Activated CD4-positive, CD25-positive, alpha-beta regulatory T cell treated with anti-CD3 and anti-CD28 coated beads, Interleukin-2, amount 50 U/mL, for 16 hours (primary cell): ENCODE measurements at regions not wholly inside any gene's neighbourhood (a gene's known extent, or its start where the extent isn't known, plus 50 kb on each side); places are given as distances from the start of the nearest gene placed in this dataset.
A peak's percentile ranks its signal among the peaks of the same experiment; 100 is the strongest.

Experiments
- DNase-seq: peaks from one replicate; pipeline ENCODE4 v3.0.0-alpha.2; 2020; ENCODE audit warnings: low read depth, low spot score

- peak; percentile 15 for DNase-seq
Measured at GRCh38 chr14:49971156-49972130, 78.6 kb downstream of the ARF6 start.

- no peak for DNase-seq
Measured at GRCh38 chr14:49972131-49972671, 79.3 kb downstream of the ARF6 start.

DNA sequence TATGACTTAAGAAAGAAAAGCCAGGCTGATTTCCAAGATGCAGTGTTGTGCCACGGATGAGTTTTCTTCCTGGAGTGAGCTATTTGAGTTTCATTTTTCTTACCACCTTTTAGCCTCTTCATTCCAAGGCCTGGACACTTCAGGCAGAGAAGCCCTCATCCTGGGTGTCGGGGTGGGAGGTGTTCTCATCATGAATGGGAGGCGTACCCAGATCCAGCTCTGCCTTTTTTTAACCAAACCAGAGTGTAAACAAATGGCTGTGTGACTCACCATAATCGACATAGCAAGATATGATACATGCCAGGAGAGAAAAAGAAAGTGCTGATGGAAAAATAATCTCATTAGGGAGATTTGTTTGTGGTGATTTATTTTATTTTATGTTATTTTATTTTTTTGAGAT, 79.9 kb downstream of the ARF6 start:
- DNase-seq: no peak

DNA sequence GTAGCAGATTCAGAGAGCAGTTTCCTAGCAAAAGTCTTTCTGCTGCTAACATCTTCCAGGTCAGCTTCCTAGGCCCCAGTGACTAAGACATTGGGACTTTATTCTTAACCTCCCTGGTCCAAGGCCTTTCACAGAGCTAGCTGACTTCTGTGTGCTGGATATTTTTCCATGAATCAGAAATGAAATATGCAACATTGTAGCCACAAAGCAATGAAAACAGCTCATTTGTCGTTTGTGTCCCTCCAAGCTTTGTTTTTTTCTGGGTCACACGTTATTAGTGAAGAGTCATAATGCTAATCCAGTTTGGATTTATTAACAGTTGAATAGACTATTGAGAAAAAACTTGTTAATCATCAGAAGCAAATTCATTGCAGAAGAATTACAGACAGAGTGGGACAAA, 82.4 kb downstream of the ARF6 start:
- no peak for DNase-seq

- DNase-seq: no peak
Measured at GRCh38 chr14:49975799-49976198, 82.9 kb downstream of the ARF6 start.

GRCh38 chr14:49977126-49977841, 84.4 kb downstream of the ARF6 start:
- DNase-seq: no peak

DNA sequence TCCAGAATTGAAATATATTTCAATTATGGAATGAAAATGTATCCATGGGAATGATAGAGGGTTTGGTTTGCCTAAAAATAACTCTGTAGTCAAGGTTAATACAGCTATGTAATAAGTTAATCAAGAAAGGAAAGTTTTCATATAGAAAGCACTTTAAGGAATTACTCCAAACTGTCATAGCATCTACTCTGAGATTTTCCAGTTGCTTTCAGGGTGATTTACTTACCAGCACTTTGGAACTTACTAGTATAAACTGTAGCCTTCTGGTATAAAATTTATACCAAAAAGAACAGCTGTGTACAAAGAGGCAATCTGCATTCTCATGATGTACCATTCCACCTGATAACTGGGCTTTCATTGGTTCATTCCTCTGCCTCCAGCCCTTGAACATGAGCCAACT, 87.1 kb downstream of the ARF6 start:
- no peak for DNase-seq

DNA sequence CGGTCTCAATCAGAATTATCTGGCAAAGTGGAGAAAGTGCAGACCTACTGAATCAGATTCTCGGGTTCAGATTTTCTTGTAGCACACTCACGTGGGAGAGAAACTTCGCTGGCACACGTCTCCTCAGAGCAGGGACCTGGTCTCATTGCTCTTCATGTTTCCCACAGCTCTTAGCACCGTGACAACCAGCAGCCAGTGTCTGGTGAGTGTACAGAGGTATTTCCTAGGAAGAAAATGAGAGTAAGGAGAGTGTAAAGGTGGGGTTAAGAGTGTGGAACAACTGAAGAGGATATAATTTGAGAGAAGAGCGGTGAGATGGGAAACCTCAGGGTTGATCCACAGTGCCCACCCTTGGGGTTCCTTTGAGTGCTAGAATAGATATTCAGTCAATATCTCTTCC, 89.2 kb downstream of the ARF6 start:
- no peak for DNase-seq

DNA sequence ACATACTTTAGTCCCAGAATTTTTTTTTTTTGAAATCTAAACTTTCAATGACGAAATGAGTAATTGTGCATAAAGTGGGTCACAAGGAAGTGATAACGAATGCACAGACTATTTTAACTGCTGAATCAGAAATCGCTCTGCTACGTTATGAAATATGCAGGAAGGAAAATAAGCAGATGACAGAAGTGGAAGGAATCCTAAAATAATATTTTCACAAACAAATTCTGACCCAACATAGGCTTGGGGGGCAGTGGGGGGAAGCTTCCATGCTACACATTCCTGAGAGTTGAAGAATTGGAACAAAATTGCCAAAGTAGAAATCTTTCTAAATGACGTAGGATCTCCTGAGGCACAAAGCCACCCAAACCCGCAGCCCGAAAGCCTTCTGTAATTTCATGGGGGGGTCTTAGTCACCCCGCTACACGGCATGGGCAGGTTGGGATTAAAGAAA, 89.6 kb downstream of the ARF6 start:
- no peak for DNase-seq

DNA sequence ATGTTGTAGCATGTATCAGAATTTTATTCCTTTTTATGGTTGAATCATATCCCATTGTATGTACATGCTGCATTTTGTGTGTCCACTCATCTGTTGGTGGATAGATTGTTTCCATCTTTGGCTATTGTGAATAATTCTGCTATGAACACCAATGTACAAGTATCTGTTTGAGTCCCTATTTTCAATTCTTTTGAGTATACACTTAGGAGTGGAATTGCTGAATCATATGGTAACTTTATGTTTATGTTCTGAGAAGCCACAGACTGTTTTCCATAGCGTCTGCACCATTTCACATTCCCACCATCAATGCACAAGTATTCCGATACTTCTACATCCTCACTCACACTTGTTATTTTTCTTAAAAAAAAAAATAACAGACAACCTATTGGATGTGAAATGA, 91.5 kb downstream of the ARF6 start:
- DNase-seq: no peak

DNA sequence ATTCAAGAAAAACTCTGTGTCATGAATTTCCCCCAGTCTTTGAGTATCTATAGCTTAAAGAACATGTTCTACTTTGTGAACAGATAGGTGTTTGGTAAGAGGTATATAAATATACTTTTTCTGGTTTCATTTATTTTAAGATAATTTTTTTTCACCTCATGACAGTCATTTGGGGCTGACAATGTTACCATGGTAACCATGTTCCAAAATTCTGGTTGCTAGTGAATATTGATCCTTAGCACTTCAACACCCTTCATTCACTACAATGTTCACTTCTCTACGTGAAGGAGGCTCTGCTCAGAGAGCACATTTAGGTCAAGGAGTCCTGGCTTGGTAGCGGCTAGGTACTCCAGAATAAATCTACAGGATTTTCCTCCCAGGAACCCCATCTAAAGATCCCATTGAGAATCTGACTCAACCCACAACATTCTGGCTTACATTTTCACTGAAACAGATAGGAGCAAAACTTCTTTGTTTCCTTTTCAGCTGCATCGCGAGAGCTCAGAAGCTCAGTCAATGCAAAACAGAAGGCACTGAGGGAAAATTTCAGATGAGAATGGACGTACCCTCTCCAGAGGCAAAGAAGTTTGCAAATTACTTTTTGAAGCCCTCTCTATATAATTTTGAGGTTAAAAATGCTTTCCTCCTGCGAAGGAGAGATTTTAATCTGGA, 93.6 kb downstream of the ARF6 start:
- DNase-seq: no peak

DNA sequence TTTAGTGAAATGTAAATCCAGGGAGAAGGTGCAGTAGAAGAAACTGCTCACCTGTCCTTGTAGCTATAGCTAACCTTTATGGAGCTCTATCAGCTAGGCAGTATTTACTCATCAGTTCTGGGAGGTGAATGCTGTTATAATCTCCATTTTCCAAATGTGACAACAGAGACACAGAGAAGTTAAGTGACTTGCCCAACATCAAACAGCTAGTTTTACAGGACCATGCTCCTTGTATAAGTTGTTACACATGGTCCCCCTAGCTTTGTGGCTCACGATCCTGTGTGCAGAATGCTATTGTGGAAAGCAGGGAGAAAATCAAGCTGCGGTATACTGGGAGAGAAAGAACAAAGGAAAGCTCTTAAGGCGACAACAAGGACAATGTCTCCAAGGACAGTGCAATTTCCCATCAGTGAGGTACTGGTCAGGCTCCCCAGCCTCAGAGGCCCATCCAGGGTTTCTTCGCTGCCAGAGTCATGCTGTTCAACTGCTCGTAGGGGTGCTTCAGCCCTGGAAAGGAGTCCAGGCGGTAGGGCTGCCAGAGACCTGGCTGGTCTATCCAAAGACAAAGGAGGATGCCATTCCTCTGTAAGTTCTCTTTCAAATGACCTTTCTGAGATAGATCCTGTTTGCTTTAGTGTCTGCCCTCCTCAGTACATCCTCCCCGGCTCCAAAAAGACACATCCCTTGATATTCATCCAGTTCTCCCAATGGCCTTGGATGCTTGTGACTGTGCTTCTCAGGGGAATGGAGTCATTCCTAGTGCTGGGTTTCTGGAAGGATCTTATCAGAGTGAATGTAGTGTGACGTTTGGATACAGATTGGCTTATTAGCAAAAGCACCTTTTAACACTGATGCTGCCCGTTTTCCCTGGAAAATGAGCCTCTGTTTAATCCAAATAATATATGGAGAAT, 95.5 kb downstream of the ARF6 start:
- DNase-seq: no peak

DNA sequence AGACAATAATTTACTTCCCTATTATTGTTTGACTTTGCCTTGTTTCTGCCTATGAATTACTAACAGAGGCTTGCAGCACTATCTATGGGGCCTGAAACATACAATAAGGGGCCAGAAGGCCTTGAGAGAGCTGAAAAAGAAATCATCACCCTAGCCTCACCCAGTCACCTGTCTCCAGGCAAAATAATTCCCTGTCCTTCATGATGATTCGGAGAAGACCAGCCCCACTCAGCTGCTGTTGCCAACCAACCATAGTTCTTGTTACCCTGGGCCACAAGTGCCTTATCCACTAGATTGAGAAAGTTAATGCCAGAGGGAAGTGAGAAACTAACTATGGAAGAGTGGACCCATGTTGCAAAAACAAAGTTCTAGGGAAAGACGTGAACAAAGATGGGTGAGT, 97.1 kb downstream of the ARF6 start:
- DNase-seq: no peak

DNA sequence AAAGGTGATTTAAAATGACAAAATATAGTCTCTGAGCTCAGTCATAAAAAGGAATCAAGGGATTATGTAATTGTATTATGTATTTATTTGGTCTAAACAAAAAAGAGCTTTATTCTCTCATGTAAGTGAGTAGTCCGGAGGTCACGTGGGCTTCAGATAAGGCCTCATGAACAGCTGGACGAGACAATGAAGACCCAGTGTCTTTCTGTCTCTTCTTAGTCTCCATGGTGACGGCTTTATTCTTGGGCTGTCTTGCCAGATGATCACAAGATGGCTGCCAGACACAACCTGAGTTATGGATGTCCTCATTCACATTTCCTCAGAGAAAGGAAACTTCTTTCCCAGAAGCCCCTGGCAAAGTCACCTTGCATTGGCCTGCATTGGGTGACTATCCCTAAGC, 98.6 kb downstream of the ARF6 start:
- DNase-seq: no peak

DNA sequence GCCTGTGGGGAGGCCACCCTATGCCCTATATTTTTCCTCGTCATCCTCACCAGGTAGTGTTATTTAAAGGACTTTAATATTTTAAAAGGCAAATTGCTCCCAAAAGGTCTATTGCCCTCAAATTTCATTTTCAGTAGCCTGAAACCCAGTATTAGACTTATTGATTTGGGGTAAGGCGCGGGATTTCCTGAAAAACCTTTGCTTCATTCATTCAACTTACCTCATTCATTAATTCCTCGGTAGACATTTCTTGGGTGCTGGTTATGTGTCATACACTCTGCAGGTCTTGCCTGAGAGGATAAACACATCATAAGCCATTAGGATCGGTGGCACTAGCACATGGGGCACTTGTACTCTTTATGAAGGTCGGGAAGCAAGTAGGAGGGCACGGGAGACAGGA, 99.2 kb downstream of the ARF6 start:
- no peak for DNase-seq

- no peak for DNase-seq
Measured at GRCh38 chr14:49992448-49992847, 99.6 kb downstream of the ARF6 start.

GRCh38 chr14:49992901-49993339, 100.0 kb downstream of the ARF6 start:
- DNase-seq: no peak

DNA sequence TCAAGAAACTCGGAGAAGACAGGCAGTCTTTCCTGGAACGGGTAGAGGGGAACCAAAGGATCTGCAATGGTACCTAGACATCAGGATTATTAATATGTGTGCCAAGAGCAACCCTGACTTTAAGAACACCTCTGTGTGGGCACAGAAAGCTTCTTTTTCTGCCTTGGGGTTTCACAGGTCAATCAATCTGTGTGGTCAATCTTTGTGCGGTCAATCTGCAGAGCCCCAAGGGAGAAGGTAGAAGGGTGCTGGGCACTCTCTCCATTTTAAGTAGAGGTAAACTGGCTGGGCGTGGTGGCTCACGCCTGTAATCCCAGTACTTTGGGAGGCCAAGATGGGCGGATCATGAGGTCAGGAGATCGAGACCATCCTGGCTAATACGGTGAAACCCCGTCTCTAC, 100.7 kb downstream of the ARF6 start:
- no peak for DNase-seq

- no peak for DNase-seq
Measured at GRCh38 chr14:49994951-49995561, 102.2 kb downstream of the ARF6 start.

DNA sequence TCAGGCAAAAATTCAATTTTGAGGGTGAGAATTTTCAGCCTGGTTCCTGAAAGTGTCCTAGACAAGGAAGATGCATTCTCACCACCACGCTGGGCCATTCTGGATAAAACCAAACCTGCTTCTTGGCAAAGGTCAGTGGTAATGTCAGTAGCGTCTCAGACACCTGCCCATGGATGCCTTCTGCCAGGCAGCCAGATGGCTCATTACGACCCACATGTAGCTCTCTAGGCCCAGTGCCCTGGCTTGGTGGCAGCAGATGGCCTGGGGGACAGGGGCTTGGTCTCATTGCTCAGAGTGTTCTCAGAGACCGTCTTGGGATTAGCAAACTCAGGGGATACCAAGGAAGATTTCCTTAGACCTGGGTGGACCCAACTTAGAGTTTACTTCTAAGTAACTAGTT, 105.1 kb downstream of the ARF6 start:
- DNase-seq: no peak
